GM12892 (cell line): ENCODE measurements at regions not wholly inside any gene's neighbourhood (a gene's known extent, or its start where the extent isn't known, plus 50 kb on each side); places are given as distances from the start of the nearest gene placed in this dataset.

ENCODE experiments used
- POLR2A ChIP-seq: IDR thresholded peaks from 2 replicates; pipeline ENCODE4 v1.6.1; 2011; ENCODE audit warnings: low read depth, low read length, control low read depth
- TAF1 ChIP-seq: IDR thresholded peaks from 2 replicates; pipeline ENCODE4 v1.6.1; 2011; ENCODE audit warnings: low read depth, mild to moderate bottlenecking, control low read depth, low read length, borderline replicate concordance

DNA sequence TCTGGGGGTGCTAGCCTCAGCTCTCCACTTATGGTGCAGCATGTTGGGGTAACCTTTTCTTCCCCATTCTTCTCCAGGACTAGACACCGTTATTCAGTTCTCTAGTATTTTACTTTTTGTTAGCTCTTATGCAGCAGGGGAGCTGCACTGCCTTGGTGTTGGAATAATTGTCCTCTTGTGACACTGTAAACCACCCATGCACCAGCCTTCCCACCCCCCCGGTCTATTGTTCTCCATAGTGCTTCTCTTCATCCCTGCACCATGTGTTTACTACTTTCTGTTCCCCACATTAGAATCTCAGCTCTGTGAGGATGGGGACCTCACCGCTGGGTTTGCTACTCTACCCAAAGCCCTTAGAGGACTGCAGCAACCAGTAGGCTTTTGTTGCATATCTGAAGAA is 230.7 kb downstream of the RPS24 start:
- TF ChIP-seq POLR2A: no peak
- no peak for TF ChIP-seq TAF1
